Kidney capillary endothelial cell (primary cell): ENCODE measurements at regions not wholly inside any gene's neighbourhood (a gene's known extent, or its start where the extent isn't known, plus 50 kb on each side); places are given as distances from the start of the nearest gene placed in this dataset.

Source experiments
- DNase-seq: peaks from one replicate; pipeline ENCODE4 v3.0.0-alpha.2; 2018; ENCODE audit warnings: low spot score

DNA sequence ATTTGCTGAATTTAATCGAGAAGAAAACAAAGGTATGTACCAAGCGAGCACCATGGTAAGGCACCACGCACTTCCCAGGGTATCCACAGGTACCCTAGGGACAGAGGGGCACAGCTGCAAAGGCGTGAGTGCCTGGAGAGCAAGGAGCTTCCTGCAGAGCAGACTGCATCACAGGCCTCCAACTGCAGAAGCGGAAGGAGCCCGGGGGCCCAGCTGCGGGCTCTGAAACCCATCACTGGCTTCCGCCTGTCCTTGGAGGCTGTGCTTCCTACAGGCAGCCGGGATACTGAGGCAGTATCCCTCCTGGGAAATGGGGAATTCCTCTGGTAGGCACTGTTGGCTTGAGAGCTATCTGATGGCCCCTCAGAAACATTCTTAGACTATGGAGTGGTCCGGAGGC lies 217.4 kb upstream of the GMDS start:
- no peak for DNase-seq

DNA sequence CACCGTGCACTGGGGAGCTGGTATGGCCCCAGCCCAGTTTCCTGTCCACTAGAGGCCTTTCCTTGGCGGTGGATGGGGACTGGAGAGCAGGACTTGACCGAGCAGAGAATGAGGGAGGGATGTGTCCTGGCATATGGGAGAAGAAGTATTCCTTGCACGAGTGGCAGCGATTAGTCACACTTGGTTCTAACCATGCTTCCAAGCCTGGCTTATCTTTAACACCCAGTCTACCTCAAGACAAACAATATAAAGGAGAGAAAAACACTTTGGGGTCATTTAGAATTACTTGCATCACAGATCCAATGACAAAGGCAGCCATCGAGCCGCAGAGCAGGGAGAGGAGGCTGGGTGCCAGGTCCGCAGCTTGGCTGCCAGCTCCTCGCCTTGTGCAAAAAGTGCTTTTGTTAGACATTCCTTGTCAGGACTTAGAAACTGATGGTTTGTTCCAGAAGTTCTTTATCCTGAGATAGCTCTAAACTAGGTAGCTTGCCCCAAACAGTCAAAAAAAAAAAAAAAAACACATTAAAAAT lies 214.9 kb upstream of the GMDS start:
- DNase-seq, result no peak

DNA sequence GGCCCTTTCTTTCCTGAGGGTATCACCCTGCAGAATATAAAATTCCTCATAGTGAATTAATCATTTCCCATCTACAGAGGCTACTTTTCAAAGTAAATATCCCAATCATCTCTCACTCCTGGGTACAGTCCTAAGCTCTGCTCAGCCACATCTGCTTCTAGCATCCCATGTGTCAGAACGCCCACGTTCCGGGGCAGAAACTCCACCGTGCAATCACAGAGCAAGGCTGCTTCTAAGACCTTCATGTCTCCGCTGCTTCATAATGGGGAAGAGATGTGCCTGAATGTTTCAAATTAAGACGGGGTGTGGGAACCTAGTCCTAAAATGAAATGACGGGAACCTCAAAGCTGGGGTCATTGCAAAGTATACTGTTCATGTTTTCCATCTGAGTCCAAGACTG lies 208.8 kb upstream of the GMDS start:
- DNase-seq, result no peak

DNA sequence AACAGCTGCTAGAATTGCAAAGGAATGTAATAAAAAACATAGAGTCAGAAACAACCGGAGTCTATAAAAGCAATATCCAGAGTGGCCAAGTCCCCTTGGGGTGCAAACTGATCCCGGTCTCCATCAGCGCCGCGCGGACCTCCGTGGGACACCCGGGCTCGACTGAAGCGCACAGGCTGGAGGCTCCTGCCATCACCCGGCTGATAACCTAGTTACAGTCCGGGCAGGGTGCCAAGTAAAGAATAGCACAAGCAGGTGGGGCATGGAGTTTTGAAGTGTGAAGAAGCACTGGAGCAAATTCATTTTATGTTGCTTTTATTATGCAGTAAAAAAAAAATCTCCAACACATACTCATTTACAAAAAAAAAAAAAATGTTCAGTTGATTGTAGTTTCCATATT lies 205.1 kb upstream of the GMDS start:
- no peak for DNase-seq

DNA sequence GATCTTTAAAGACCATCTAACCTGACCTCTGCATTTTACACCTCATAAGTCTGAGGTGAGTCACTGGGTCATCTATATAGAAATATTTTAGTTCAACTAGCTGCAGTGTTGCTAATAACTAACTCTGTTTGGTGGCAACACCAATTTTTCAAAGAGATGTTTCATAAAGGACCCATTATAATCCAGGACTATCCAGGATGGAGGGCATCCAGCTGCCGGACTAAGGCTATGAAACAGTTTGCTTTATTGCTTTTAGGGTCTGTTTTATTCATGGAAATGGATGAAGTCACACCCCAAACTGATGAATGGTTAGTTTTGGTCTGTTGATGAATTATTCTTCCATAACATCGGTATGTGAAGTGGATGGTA lies 204.2 kb upstream of the GMDS start:
- DNase-seq, result no peak

DNA sequence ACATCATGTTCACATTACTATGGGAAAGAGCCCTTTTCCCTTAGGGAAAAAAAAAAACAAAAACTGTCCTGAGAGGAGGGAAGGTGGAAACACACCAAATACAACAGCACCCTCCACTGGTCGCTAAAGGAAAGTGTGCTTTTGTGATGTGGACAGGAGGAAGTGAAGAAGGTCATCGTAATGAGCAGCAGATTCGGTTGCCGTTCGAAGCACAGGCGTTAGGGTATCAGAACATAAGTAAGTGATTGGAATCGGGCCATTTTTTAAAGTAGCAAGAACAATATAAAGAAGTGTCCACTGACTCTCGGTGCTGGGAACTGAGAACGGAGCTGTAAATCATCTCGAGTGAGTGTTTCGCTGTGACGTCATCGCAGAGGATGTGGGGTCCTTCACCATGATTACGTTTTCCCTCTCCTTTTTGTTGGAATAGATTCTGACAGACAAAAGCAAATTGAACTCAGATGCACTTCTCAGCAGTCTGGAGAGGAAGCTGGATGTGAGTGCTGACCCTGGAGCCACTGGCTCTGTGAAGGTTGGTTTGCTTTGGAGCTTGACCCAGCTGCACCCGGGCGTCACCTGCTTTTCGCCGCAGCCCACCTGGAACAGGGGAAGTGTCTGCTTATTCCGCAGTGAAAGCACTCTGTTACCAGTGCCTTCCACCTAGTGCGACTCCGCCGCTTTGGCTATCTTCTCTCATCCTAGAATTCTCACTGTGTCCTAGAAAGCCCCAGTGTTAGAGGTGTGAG lies 203.6 kb upstream of the GMDS start:
- peak; percentile 56 for DNase-seq

DNA sequence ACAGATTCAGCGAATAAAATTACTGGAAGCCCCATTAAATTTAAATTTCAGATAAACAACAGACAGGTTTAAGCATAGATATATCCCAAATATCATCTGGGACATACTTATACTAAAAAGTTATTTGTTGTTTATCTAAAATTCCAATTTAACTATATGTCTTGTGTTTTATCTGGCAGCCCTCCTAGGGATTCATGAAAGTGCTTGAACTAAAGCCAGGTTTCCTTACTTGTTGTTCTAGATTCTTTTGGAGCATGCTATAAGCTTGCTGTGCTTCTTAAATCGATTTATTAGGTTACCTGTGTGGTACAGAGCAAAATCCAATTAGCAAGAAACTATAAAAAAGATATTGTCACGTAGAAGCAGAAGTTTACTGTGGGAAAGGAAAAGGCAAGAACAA lies 202.5 kb upstream of the GMDS start:
- no peak for DNase-seq

DNA sequence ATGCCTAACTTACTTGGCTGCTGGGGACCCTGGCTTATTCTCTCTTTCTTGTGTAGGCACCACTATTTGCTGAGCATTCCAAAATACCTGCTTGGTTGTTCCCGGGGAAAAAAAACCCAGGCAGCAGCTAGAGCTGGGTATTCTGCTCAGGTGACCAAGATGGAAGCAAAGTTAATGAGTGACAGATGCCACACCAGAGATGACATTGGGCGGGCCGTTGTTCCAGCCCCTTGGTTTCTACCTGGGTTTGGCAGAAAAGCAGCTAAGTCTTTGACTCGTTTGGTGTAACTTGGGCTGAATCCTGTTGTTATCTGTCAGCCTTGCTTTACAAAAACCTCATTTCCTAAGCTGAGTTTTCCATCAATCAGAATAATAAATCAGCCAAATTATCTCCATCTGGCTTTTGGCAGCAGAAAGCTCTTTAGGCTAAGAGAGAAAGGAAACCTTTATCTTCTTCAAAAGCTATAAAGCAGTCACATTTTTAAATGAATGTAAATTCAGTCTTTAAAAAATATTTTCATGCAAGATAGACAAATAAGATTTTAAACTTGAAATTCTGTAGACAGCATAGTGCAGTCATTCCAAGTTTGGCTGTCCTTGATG lies 202.0 kb upstream of the GMDS start:
- no peak for DNase-seq

DNA sequence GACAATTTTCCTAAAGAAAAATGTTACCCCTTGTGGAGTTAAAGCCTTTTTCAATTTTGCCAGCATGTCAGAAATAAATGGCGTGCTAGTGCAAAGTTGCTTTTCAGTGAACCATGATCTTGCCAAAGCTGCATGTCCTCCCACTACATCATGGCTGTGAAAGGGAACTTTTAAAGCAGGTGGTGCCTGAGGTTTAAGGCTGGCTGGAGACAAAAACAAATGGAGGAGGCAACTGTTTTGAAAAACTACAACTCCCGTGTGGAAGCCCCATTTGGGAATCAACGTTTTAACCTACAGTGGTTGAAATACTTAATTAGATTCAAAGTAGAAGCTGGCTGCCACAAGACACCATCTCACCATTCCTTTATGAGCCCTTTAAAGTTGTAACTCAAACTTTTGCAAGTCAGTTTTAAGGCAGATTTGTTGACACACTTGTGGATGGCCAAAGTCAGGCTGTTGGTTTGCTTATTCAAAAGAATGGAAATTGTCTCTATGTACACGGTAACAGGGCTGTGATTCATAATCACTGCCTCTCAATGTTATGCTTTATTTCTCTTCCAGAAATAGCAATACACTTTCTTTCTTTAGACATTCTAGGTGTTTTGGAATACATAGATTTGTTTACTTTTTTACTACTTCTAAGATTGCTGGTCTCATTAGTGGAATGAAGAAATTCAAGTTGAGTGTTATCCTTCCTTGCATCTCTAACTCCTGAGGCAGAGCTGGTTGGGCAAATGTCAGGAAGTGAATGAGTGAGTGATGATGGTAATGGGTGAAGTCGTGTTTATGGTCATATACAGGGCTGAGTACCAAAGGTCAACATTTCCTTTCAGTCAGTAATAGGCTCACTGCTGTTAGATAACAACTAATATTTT lies 196.4 kb upstream of the GMDS start:
- DNase-seq, result no peak

DNA sequence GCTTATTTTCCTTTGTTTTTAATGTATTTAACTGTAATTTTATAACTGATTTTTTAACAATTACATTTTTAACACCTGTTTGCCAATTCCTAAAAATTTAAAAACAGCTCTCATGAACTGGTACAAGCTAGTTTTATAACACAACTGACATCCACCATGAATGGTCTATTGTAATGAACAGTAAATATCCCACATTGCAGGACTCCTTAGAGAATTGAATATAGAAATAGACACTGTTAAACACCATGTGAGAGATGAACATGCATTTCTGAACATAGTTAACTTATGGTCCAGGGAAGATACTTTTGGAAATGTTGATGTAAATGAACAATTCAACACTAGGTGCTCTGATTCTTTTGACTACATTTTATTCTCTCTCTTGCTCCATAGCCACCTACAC lies 195.1 kb upstream of the GMDS start:
- no peak for DNase-seq

DNA sequence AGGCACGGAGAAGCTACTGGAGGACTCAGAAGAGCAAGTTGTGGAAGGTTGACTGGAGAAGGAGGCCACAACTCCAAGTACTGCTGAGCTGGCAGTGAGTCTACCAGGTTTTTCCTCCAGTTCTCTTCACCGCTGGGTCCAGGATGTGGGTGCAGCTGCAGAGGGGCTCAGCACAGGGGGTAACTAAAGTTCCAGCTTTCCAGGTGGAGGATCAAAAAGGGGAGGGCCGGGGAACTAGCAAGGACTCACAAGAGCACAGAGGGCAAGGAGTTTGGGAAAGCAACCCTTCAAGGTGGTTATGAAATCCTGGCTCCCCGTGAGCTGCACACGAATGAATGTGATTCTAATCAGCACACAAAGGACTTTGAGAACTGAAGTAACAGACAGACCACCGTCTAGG lies 194.2 kb upstream of the GMDS start:
- no peak for DNase-seq

DNA sequence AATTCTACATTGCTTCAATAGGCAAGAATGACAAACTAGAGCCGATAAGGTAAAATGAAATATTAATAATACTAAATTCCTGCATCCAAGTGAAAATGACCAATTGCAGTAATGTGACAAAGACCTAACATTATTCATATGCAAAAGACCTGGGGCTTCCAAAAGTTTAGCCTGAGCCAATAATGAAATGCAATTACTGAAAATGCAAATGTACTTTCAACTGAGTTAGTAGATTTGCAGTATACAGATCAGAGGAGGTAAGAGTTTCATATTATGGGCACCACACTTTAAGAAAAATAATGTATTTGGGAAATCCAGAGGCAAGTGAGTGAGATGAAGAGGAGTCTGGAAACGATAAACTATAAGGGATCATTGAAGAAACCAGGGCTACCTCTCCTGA lies 193.7 kb upstream of the GMDS start:
- DNase-seq, result no peak

DNA sequence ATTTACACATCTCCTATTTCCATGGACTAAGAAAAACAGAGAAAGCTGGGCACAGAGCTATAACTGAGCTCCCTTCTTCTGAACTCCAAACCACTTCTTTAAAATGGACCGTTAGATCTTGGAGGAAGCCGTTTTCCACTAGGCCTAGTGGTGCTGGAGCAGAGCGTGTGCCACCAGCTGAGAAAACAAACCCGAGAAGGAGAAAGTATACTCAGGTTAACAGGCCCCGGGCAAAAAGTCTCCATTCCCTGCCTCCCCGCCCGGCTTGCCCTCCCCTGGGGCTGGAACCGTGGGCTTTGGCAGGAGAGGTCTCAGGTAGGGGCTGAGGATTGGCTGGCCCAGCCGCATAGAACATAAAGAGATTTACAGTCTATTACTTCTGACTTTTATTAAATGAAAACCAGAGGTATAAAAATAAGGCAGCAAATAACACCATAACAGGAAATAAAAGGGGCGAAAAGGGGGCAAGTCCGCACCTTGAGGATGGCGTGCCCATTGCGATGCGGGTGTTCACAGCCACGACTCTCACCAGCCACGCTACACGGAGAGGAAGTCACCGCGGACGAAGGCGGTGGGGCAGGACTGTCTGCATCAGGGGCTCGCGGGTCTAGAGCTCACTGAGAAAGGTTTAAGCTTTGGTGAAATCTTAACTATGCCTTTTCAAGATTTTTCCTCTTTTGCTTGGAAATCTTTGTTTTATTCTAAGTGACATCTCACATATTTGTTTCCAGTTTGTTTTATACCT lies 191.2 kb upstream of the GMDS start:
- no peak for DNase-seq

DNA sequence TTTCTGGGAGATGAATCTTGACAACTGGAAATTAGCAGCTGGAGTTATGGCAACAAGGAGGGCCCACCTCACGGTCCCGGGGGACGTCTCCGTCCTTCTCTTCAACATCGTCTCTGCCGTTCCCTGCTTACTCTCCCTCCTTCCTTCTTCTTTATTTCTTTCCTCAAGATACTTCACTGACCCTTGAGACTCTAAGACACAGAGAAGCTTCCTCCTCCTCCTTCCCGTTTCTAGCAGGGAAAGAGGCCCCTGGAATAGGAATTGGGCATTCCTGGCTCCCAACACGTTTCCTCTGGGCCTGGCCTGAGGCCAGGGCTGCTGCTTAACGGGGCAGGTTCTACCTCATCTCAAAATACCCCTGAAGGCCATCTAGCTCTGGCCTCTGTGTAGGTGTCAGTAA lies 189.9 kb upstream of the GMDS start:
- DNase-seq, result no peak

DNA sequence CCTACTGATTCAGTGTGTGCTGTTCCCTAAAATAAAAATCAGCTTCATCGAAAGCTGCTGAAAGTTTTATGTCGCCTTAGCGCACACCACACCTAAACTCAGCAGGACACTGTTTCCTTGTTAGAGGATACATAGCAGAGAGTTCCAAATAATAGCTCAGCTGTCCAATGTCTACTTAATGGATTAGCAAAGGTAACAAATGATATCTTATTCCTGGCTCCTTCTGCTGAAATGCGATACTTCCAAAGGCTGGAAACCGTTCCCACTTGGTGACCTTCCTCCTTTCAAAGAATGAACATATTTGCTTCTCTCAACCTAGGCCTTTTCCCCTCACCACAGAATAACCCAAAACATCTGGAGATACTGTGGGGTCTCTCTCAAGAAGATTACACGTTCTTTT lies 189.5 kb upstream of the GMDS start:
- no peak for DNase-seq

DNA sequence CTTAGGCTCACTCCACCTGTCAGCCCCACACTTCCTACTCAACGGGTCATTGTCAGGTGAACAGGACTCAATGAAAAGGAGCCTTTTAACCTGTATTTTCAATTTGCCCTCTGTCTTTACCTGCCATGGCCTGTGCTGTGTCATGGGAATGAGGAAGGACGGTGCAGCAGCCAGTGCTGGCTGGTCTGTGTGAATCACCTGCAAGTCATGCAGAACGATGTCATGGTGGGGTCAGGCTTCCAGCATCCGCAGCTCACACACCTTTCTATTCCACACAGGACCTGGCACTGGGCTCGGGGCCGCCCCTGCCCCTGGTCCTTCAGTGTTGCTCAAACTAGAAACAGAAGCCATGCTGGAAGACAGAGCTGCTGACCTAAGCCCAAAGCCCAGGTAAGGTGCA lies 188.7 kb upstream of the GMDS start:
- DNase-seq, result no peak

DNA sequence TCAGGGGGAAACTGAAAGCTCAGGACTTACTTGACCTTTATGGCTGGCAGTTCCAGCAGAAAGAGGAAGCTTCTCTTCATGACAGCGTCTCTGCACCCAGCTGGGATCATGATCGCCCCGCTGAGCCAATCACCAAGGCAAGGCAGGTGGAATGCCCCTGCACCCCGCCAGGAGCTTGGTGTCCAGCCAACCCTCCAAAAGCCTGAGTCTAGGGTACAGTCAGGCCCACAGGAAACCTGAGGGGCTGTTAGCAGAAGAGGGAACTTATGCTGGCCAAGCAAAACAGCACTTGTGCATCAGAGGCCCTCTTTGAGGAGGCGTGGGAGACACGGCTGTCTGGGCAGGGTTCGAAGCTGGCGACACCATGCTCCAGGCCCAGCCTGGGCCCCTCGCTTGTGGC lies 188.3 kb upstream of the GMDS start:
- no peak for DNase-seq

DNA sequence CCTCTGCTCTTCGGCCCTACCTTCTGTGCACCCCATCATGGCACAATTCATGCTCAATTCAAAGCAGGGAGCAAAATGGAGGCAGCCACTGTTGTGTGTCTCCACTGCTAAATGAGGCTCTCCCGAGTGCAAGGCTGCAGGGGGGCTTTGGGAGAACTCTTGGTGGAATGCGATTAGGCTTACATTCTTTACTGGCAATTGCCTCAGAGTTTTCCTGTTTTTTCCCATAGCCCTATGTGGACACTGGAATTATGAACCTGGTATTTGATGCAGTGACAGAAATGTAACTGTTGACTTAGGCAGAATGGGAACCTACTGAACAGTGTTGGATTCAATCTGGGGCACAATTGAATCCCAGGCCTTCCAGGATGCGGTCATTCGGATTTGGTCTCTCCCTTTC lies 187.9 kb upstream of the GMDS start:
- no peak for DNase-seq

DNA sequence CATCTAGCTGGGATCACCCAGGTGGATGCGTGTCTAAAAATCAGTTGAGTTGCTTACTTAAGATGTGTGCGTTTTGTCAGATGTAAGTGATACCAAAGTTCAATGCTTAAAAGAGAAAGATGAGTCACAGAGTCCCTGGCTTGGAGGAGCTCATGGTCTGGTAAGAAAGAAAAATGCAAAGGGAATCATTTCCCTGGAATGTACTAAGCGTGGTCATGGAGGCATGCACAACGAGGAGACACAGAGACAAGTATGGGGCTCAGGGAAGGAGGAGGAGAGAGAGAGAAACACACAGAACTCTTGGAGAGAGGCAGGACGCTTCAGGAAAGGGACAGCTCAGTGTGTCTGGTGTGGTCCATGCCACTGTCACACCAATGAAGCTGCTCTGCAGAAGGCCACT lies 186.9 kb upstream of the GMDS start:
- no peak for DNase-seq

DNA sequence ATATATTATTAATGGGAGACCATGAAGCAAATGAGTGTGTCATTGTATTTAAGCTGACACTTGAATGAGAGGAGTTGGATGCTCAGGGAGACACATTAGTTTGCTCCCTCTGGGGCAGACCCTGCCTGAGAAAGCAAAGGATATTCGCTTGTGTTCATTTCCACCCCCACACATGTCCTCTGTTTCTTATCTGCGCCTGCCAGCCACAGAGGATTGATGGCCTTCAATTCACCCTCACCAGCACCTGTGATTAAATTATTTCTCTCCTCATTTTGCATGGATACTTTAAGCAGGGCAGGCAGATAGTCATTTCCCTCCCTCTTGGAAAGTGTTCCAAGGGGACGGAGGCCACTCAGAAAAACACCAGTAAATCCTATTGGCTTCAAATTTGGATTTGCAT lies 185.2 kb upstream of the GMDS start:
- DNase-seq, result no peak

DNA sequence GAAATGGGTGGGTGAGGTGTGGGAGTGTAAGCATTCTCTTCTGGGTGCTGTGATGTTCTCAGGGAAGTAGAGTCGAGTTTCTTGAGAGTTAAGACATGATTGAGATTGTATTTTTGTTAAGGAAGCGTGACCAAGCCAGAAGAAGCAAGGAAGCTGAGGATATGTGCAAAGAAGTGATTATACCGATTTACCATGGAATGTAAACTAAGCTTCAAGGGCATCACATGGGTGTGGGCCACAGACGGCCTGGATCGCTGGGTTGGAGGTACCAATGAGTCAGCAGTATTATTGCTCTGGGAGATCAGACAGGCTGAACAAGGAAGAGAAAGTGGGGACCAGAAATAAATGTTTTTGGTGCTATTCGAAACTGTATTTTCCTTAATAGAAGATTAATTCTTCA lies 184.1 kb upstream of the GMDS start:
- no peak for DNase-seq

DNA sequence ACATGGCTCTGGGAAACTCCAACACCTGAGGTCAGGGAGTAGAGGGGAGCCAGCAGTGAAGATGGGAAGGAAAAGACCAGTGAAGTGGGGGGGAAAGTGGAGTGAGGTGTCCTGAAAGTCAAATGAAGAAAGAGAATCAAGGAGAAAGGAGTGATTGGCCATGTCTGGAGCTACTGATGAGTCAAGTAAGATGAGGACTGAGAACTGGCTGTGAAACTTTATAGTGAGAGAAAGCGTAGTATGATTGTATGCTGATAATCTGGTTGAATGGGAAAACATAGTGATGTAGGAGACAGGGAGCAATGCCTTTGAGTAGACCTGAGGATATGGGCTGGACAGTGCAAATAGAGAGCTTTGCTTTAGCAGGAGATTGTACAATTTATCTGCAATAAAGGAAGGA lies 183.6 kb upstream of the GMDS start:
- DNase-seq, result no peak
